ENCODE measurements at regions not wholly inside any gene's neighbourhood (a gene's known extent, or its start where the extent isn't known, plus 50 kb on each side); places are given as distances from the start of the nearest gene placed in this dataset.

DNA sequence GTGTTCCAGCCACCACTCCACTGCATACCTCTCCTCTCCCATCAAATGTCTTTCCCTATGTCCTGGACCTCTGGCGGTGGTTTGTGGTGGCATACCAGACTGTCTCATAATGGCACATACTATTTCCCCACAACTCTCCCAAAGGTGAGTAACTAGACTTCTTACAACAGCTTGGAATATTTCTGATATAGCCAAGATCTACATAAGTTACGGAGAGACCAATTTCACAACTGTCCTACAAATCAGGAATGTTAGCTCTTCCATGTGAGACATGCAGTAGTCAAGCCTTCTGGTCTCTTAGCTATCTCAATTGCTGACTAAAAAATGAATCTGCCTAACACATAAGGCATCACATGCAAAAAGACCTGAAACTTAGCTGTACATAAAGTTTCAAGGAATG is 588.9 kb downstream of the RNF144B start:
- TF ChIP-seq, protein P1, sequence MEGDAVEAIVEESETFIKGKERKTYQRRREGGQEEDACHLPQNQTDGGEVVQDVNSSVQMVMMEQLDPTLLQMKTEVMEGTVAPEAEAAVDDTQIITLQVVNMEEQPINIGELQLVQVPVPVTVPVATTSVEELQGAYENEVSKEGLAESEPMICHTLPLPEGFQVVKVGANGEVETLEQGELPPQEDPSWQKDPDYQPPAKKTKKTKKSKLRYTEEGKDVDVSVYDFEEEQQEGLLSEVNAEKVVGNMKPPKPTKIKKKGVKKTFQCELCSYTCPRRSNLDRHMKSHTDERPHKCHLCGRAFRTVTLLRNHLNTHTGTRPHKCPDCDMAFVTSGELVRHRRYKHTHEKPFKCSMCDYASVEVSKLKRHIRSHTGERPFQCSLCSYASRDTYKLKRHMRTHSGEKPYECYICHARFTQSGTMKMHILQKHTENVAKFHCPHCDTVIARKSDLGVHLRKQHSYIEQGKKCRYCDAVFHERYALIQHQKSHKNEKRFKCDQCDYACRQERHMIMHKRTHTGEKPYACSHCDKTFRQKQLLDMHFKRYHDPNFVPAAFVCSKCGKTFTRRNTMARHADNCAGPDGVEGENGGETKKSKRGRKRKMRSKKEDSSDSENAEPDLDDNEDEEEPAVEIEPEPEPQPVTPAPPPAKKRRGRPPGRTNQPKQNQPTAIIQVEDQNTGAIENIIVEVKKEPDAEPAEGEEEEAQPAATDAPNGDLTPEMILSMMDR (IDR thresholded peaks at IDR 0.05; ENCODE audit: low read depth, low read length) = no peak
- no peak overlapping the region for H3K4me3 ChIP-seq (ENCODE audit: low read depth, low read length)
- no peak for DNase-seq (ENCODE audit: low read depth, low spot score)
- in situ Hi-C loops (cut with HindIII; ENCODE audit: low sequenced_read_pairs) = no loop called here

DNA sequence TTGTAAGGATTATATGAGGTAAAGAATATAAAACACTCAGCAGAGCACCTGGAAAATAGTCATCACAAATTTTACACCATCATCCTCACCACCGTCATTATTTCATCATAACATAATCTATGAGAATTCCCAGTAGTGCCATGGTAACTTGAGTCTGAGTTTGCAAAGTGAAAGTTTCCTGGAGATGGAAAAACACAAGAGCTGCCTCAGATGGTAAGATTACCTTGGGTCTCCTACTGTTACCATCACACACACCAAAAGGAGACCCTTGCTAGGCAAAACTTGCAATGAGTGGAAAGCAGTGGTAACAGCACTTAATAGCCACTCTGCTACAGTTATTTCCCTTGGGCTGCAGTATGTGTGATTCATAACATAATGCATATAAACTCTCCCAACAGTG is 589.8 kb downstream of the RNF144B start:
- in situ Hi-C loops (cut with HindIII; ENCODE audit: low sequenced_read_pairs) = no loop called here
- DNase-seq (ENCODE audit: low read depth, low spot score) = no peak
- H3K4me3 ChIP-seq (ENCODE audit: low read depth, low read length) = no peak overlapping the region
- TF ChIP-seq, protein P1 (IDR thresholded peaks at IDR 0.05; ENCODE audit: low read depth, low read length) = no peak

DNA sequence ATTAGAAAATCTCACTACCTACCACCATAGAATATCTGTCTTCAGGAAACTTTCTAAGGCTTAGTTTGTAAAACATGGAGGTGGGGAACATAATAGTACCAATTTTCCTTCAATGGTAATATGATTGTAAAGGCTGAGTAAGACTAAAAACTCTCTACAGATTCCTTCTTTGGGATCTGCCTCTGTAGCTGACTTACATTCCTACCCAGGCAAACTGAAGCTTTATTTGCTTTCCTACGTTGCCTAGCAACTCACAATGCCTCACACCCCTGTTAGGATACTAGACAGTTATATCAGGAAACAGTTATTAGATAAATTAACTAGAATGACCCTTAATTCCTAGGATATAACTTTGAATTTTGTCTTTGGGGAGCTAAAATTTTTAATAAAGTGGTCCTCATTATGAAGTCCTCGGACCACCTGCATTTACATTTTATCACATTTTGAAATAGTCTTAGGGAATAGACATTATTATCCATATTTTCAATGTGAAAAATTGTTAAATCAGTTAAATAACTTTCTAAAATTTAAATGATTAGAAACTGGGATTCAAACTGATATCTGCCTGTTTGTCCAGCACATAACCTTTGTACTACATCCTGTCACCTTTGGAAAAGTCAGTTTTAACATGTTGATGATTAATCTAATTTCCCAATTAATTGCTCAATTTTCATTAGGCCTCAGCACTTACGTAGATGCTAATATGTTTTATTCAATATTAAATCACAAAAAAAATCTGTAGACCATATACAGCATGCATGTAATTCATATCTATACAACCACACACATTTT is 591.4 kb downstream of the RNF144B start:
- TF ChIP-seq, protein P1 (IDR thresholded peaks at IDR 0.05; ENCODE audit: low read depth, low read length) = no peak
- no peak overlapping the region for H3K4me3 ChIP-seq (ENCODE audit: low read depth, low read length)
- in situ Hi-C loops (cut with HindIII; ENCODE audit: low sequenced_read_pairs) = no loop called here
- DNase-seq (ENCODE audit: low read depth, low spot score) = peak; percentile 28

DNA sequence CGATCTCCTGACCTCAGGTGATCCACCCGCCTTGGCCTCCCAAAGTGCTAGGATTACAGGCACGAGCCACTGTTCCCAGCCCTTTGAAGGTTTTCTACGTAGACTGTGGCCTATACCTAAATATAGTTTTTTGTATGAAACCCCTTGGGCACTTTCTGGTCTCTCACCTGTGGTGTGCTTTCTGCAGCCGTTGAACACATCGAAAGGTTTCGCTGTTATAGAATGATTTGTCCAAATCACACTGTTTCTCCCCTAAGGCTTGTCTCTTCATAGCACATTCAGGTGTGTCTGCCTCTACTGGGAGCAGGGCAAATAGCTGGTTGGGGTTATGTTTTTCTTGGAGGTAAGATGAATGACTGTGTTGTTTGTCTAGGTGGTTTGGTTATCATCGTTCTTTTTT is 597.9 kb downstream of the RNF144B start:
- no peak for DNase-seq (ENCODE audit: low read depth, low spot score)
- in situ Hi-C loops (cut with HindIII; ENCODE audit: low sequenced_read_pairs) = no loop called here
- H3K4me3 ChIP-seq (ENCODE audit: low read depth, low read length) = no peak overlapping the region
- TF ChIP-seq, protein P1 (IDR thresholded peaks at IDR 0.05; ENCODE audit: low read depth, low read length) = no peak

DNA sequence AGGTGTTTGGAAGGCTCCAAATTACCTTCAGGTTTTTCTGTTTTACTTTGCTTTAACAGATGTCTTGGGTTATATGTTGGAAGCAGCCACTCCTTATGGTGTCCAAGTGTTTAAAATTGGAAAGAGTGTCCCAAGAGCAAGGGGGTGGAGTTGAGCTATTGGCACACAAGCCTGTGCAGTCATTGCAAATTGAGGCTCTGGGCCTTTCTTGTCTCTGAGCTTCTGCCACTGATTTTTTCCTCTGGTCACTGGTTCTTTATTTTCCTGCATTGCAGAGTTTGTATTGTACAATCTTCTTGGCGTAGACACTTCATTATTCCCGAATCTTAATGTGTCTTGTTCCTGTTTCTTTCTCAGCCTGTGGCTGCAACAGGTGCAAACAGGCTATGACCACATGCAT is 598.8 kb downstream of the RNF144B start:
- in situ Hi-C loops (cut with HindIII; ENCODE audit: low sequenced_read_pairs) = no loop called here
- TF ChIP-seq, protein P1 (IDR thresholded peaks at IDR 0.05; ENCODE audit: low read depth, low read length) = no peak

DNA sequence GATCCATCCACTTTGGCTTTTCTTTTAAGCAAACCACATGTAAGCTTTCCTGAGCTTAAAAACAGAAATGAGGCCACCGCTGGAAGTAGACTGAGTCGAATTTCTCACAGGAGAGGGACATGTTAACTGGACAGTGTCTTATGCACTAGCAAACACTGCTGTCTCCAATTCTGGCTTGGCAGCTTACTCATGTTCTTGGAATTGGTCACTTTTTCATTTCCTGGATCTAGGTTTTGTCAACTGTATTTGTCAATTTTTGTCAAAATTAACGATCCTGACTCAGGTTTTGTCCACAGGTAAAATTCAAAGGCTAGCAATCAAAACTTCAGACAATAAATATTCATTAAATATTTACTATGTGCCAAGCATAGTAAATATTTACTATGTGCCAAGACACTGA is 601.5 kb downstream of the RNF144B start:
- no peak for DNase-seq (ENCODE audit: low read depth, low spot score)
- in situ Hi-C loops (cut with HindIII; ENCODE audit: low sequenced_read_pairs) = no loop called here
- H3K4me3 ChIP-seq (ENCODE audit: low read depth, low read length) = no peak overlapping the region
- TF ChIP-seq, protein P1 (IDR thresholded peaks at IDR 0.05; ENCODE audit: low read depth, low read length) = no peak

More for the DNA sequence above, 598.8 kb downstream of the RNF144B start:
- no peak for DNase-seq (ENCODE audit: low read depth, low spot score)
- H3K4me3 ChIP-seq (ENCODE audit: low read depth, low read length) = no peak overlapping the region

Data from astrocyte of the spinal cord (primary cell).